A549 (cell line): ENCODE measurements at regions not wholly inside any gene's neighbourhood (a gene's known extent, or its start where the extent isn't known, plus 50 kb on each side); places are given as distances from the start of the nearest gene placed in this dataset.

Experiments
- ATAC-seq, 2 experiments: fragments of 200-7000 bp in 1 of 2; fragments of >200 bp in 1 of 2; cut with Nextera tagmentation in 1 of 2; cut with Tn5 transposase in 1 of 2; 3 replicates each; pipeline versions ENCODE4 v1.8.0 to v1.9.1; 2018 to 2020; ENCODE audit warnings: mild to moderate bottlenecking in 1 of 2, moderate library complexity in 1 of 2
- CTCF ChIA-PET: fragments of 300-600 bp; sonication (Branson Sonifier 250); formaldehyde crosslinking; extraction: SDS; loops from one replicate; lab custom pipeline; 2021; ENCODE audit warnings: antibody characterized with exemption, inconsistent platforms; lab: Yijun Ruan, JAX
- POLR2A ChIA-PET: fragments of 350-600 bp; formaldehyde crosslinking; extraction: SDS; loops from one replicate; lab custom pipeline; 2021; ENCODE audit warnings: antibody characterized with exemption, inconsistent platforms; lab: Yijun Ruan, JAX
- DNase-seq, 2 experiments: peaks; one replicate each; pipeline versions ENCODE4 v3.0.0 to v3.0.0-alpha.2; 2011 to 2016; ENCODE audit warnings: low read depth in 1 of 2, low spot score in 1 of 2
- FAIRE-seq: peaks from 2 replicates; lab custom pipeline; 2011; peaks lifted over from hg19 to GRCh38; lab: Jason Lieb, UNC
- H3K27ac ChIP-seq, 2 experiments: fragments of >200 bp; sonication (Bioruptor Twin); formaldehyde crosslinking; 3 replicates each; pipeline ENCODE4 v1.5.1; 2016 to 2017
- H3K4me1 ChIP-seq: fragments of >200 bp; sonication (Bioruptor Twin); formaldehyde crosslinking; 3 replicates; pipeline ENCODE4 v1.6.1; 2016
- H3K4me2 ChIP-seq: fragments of >200 bp; sonication (Bioruptor Twin); formaldehyde crosslinking; 3 replicates; pipeline ENCODE4 v1.6.1; 2016
- H3K4me3 ChIP-seq: fragments of >200 bp; sonication (Bioruptor Twin); formaldehyde crosslinking; 3 replicates; pipeline ENCODE4 v1.5.1; 2016
- H3K9me3 ChIP-seq: fragments of >200 bp; sonication (Bioruptor Twin); formaldehyde crosslinking; 3 replicates; pipeline ENCODE4 v1.6.1; 2016
- BHLHE40 ChIP-seq: IDR thresholded peaks from 2 replicates; pipeline ENCODE4 v1.6.1; 2012; ENCODE audit warnings: low read depth, low read length, inconsistent platforms
- CBX8 ChIP-seq: fragments of 200-600 bp; sonication (generic); IDR thresholded peaks from 2 replicates; pipeline ENCODE4 v1.6.1; 2016
- ELK1 ChIP-seq: fragments of 150-350 bp; IDR thresholded peaks from 2 replicates; pipeline ENCODE4 v1.6.1; 2014; ENCODE audit warnings: low read depth, mild to moderate bottlenecking, low read length
- EP300 ChIP-seq, 2 experiments: fragments of >200 bp; sonication (Bioruptor Twin); formaldehyde crosslinking; IDR thresholded peaks; 2 replicates in 1 of 2; 3 replicates in 1 of 2; pipeline ENCODE4 v1.6.1; 2016 to 2017
- HDAC2 ChIP-seq: fragments of 200-600 bp; sonication (generic); IDR thresholded peaks from 2 replicates; pipeline ENCODE4 v1.6.1; 2016
- HES2 ChIP-seq: fragments of >200 bp; sonication (Bioruptor Twin); formaldehyde crosslinking; IDR thresholded peaks from 2 replicates; pipeline ENCODE4 v1.6.1; 2016
- HEYL ChIP-seq: fragments of 250-450 bp; sonication (Bioruptor Pico); IDR thresholded peaks from 2 replicates; pipeline ENCODE4 v1.8.0; 2021; ENCODE audit warnings: mild to moderate bottlenecking, moderate library complexity
- HOXB5 ChIP-seq: fragments of 250-450 bp; sonication (Bioruptor Pico); IDR thresholded peaks from 2 replicates; pipeline ENCODE4 v1.5.0; 2020; ENCODE audit warnings: mild to moderate bottlenecking, moderate library complexity
- JUN ChIP-seq, 2 experiments: fragments of >200 bp; sonication (Bioruptor Twin); formaldehyde crosslinking; IDR thresholded peaks; 2 replicates in 1 of 2; 3 replicates in 1 of 2; pipeline ENCODE4 v1.6.1; 2016 to 2017
- KDM1A ChIP-seq: fragments of 200-600 bp; sonication (generic); IDR thresholded peaks from 2 replicates; pipeline ENCODE4 v1.6.1; 2016; ENCODE audit warnings: low read depth, mild to moderate bottlenecking
- MAFK ChIP-seq: fragments of 450-650 bp; IDR thresholded peaks from 2 replicates; pipeline ENCODE4 v1.6.1; 2014; ENCODE audit not compliant: partially characterized antibody
- MAZ ChIP-seq: fragments of 150-350 bp; IDR thresholded peaks from 2 replicates; pipeline ENCODE4 v1.6.1; 2014; ENCODE audit warnings: antibody characterized with exemption, low read depth, low read length, borderline replicate concordance
- NFE2L2 ChIP-seq: fragments of 150-350 bp; conservative IDR thresholded peaks from 2 replicates; pipeline ENCODE4 v1.6.1; 2014; ENCODE audit warnings: low read length
- NR3C1 ChIP-seq: fragments of >200 bp; sonication (Bioruptor Twin); formaldehyde crosslinking; IDR thresholded peaks from 3 replicates; pipeline ENCODE4 v1.6.1; 2017
- PBX3 ChIP-seq: IDR thresholded peaks from 2 replicates; pipeline ENCODE4 v1.6.1; 2012
- PHF8 ChIP-seq: fragments of 200-600 bp; sonication (generic); IDR thresholded peaks from 2 replicates; pipeline ENCODE4 v1.6.1; 2016; ENCODE audit warnings: low read depth, mild to moderate bottlenecking, antibody characterized with exemption, moderate library complexity, borderline replicate concordance
- RAD21 ChIP-seq, 2 experiments: fragments of >200 bp in 1 of 2; sonication (Bioruptor Twin) in 1 of 2; formaldehyde crosslinking in 1 of 2; IDR thresholded peaks in 1 of 2; conservative IDR thresholded peaks in 1 of 2; 2 replicates in 1 of 2; 3 replicates in 1 of 2; pipeline ENCODE4 v1.6.1; 2012 to 2018; ENCODE audit warnings: inconsistent platforms in 1 of 2
- RARB ChIP-seq: fragments of 250-450 bp; sonication (Bioruptor Pico); IDR thresholded peaks from 2 replicates; pipeline ENCODE4 v1.8.0; 2021; ENCODE audit warnings: mild to moderate bottlenecking, moderate library complexity
- REST ChIP-seq: fragments of 200-600 bp; sonication (generic); IDR thresholded peaks from 2 replicates; pipeline ENCODE4 v1.6.1; 2016; ENCODE audit warnings: antibody characterized with exemption, mild to moderate bottlenecking, moderate library complexity
- RNF2 ChIP-seq: fragments of 200-600 bp; sonication (generic); IDR thresholded peaks from 2 replicates; pipeline ENCODE4 v1.6.1; 2016; ENCODE audit warnings: low read depth, mild to moderate bottlenecking, antibody characterized with exemption, moderate library complexity, borderline replicate concordance
- TFCP2L1 ChIP-seq: fragments of 250-450 bp; sonication (Bioruptor Pico); IDR thresholded peaks from 2 replicates; pipeline ENCODE4 v1.5.0; 2021; ENCODE audit warnings: mild to moderate bottlenecking
- USF2 ChIP-seq: fragments of 450-650 bp; IDR thresholded peaks from 2 replicates; pipeline ENCODE4 v1.6.1; 2014; ENCODE audit warnings: antibody characterized with exemption
- ZC3H11A ChIP-seq: fragments of 450-650 bp; IDR thresholded peaks from 2 replicates; pipeline ENCODE4 v1.6.1; 2014; ENCODE audit warnings: antibody characterized with exemption, mild to moderate bottlenecking
- WGBS: methylation state at CpG from one replicate; pipeline ENCODE4 v1.1.6; 2017; ENCODE audit errors: missing lambda C conversion rate; 5-methylcytosine and 5-hydroxymethylcytosine counted together

GRCh38 chr15:95210436-95210981, 979.1 kb downstream of the MCTP2 start:
- ATAC-seq (no peak), FAIRE-seq (no peak)
- POLR2A ChIA-PET = no interaction called here
- no peak overlapping the region for H3K4me3 ChIP-seq
- TF ChIP-seq HDAC2 (no peak), JUN (IDR thresholded peaks at IDR 0.05) (no peak), MAZ (no peak), TFCP2L1 (CRISPR knock-in tag) (no peak), ELK1 (no peak), KDM1A (no peak), HES2 (no peak), RAD21 (conservative IDR thresholded peaks at IDR 0.05 in 1 of 2, IDR thresholded peaks at IDR 0.05 in 1 of 2) (no peak), PHF8 (no peak)
- TF ChIP-seq, all 56 proteins: peak for 0
- DNase-seq = no peak
- CTCF ChIA-PET = no interaction called here
- Histone ChIP-seq H3K9me3 (no peaks in the 10 kb centered on the region), H3K27ac (no peak overlapping the region), H3K4me1 (no peaks in the 10 kb centered on the region), H3K4me2 (no peak overlapping the region)
- 5% methylated on average over 1 of the region's 1 CpG for WGBS

GRCh38 chr15:95215017-95215416, 983.7 kb downstream of the MCTP2 start:
- H3K4me1 ChIP-seq = no peaks in the 10 kb centered on the region
- H3K27ac ChIP-seq = no peak overlapping the region
- ATAC-seq (no peak), FAIRE-seq (peak; percentile 13), DNase-seq (no peak)
- ChIA-PET CTCF (no interaction called here), POLR2A (no interaction called here)
- H3K4me3 ChIP-seq = no peak overlapping the region
- no peaks in the 10 kb centered on the region for H3K9me3 ChIP-seq
- TF ChIP-seq PBX3 (no peak), RNF2 (no peak), KDM1A (no peak), HOXB5 (CRISPR knock-in tag) (no peak), HES2 (no peak), CBX8 (no peak), EP300 (IDR thresholded peaks at IDR 0.05) (no peak), RARB (CRISPR knock-in tag) (no peak), MAFK (no peak), RAD21 (conservative IDR thresholded peaks at IDR 0.05 in 1 of 2, IDR thresholded peaks at IDR 0.05 in 1 of 2) (no peak), HEYL (CRISPR knock-in tag) (no peak)
- H3K4me2 ChIP-seq = no peak overlapping the region

- no peak overlapping the region for H3K4me3 ChIP-seq
- ATAC-seq = no peak
- TF ChIP-seq BHLHE40 (no peak), REST (no peak), USF2 (no peak), ELK1 (no peak), RNF2 (no peak), NFE2L2 (no peak), HEYL (CRISPR knock-in tag) (no peak), CBX8 (no peak), KDM1A (no peak), NR3C1 (no peak), TFCP2L1 (CRISPR knock-in tag) (no peak), ZC3H11A (no peak)
- TF ChIP-seq, all 56 proteins: peak for 0
- FAIRE-seq (no peak), DNase-seq (no peak)
- CTCF ChIA-PET = interaction anchor here (1.1 kb wide), 1 partner anchor 33 kb away, joined by 3 read pairs; no protein-coding TSS in a partner anchor
- WGBS = 72% methylated on average over 5 of the region's 5 CpGs
- POLR2A ChIA-PET = no interaction called here
- Histone ChIP-seq H3K4me2 (no peak overlapping the region), H3K4me1 (no peaks in the 10 kb centered on the region), H3K27ac (no peak overlapping the region), H3K9me3 (peaks cover 9% of the 10 kb centered on the region; the same call in 1 of the 3 replicates)
Observed at GRCh38 chr15:95226835-95227234, 995.5 kb downstream of the MCTP2 start.
